ENCODE measurements at regions not wholly inside any gene's neighbourhood (a gene's known extent, or its start where the extent isn't known, plus 50 kb on each side); places are given as distances from the start of the nearest gene placed in this dataset.

- no TSS peak for BruUV-seq (replicated peaks)
These were observed 278.8 kb downstream of the SPATA18 start for GRCh38 chr4:52329894-52330293.

GRCh38 chr4:52343595-52343994 lies 292.5 kb downstream of the SPATA18 start:
- intact Hi-C loops (cut with micrococcal nuclease; ENCODE audit: unreplicated experiment): no loop called here
- TF ChIP-seq CTCF (IDR thresholded peaks at IDR 0.05; ENCODE audit: unreplicated experiment): no peak
- DNase-seq: no peak
- H3K36me3 Mint-ChIP-seq (ENCODE audit: insufficient read depth, unreplicated experiment): no peaks in the 10 kb centered on the region
- H3K27ac Mint-ChIP-seq (ENCODE audit: unreplicated experiment): no peak overlapping the region
- CTCF ChIA-PET: no interaction called here
- no peaks in the 10 kb centered on the region for H3K4me1 Mint-ChIP-seq (ENCODE audit: low read depth, unreplicated experiment)
- BruUV-seq (replicated peaks): no TSS peak
- H3K9me3 Mint-ChIP-seq (ENCODE audit: low read depth, unreplicated experiment): no peaks in the 10 kb centered on the region
- peaks cover 10% of the 10 kb centered on the region for H3K27me3 Mint-ChIP-seq (ENCODE audit: unreplicated experiment)
- no peak overlapping the region for H3K4me3 Mint-ChIP-seq (ENCODE audit: low read depth, unreplicated experiment)

More at GRCh38 chr4:52329894-52330293, 278.8 kb downstream of the SPATA18 start:
- no peak for TF ChIP-seq CTCF (IDR thresholded peaks at IDR 0.05; ENCODE audit: unreplicated experiment)
- Mint-ChIP-seq H3K9me3 (ENCODE audit: low read depth, unreplicated experiment) (peaks cover 5% of the 10 kb centered on the region), H3K4me3 (ENCODE audit: low read depth, unreplicated experiment) (no peak overlapping the region), H3K27ac (ENCODE audit: unreplicated experiment) (no peak overlapping the region), H3K4me1 (ENCODE audit: low read depth, unreplicated experiment) (no peaks in the 10 kb centered on the region), H3K27me3 (ENCODE audit: unreplicated experiment) (no peaks in the 10 kb centered on the region), H3K36me3 (ENCODE audit: insufficient read depth, unreplicated experiment) (no peaks in the 10 kb centered on the region)
- intact Hi-C loops (cut with micrococcal nuclease; ENCODE audit: unreplicated experiment): no loop called here
- no peak for DNase-seq
- CTCF ChIA-PET: no interaction called here

- BruUV-seq (replicated peaks): no TSS peak
- H3K27me3 Mint-ChIP-seq (ENCODE audit: unreplicated experiment): peaks cover 15% of the 10 kb centered on the region
- no peak overlapping the region for H3K27ac Mint-ChIP-seq (ENCODE audit: unreplicated experiment)
- no peak overlapping the region for H3K4me3 Mint-ChIP-seq (ENCODE audit: low read depth, unreplicated experiment)
- no peak for DNase-seq
- intact Hi-C loops (cut with micrococcal nuclease; ENCODE audit: unreplicated experiment): no loop called here
- no peaks in the 10 kb centered on the region for H3K36me3 Mint-ChIP-seq (ENCODE audit: insufficient read depth, unreplicated experiment)
- H3K9me3 Mint-ChIP-seq (ENCODE audit: low read depth, unreplicated experiment): peaks cover 5% of the 10 kb centered on the region
- CTCF ChIA-PET: no interaction called here
- TF ChIP-seq CTCF (IDR thresholded peaks at IDR 0.05; ENCODE audit: unreplicated experiment): no peak
- no peaks in the 10 kb centered on the region for H3K4me1 Mint-ChIP-seq (ENCODE audit: low read depth, unreplicated experiment)
These were observed 299.8 kb downstream of the SPATA18 start for GRCh38 chr4:52350926-52351325.

- CTCF ChIA-PET: no interaction called here
- no peak overlapping the region for H3K27ac Mint-ChIP-seq (ENCODE audit: unreplicated experiment)
- no peak for DNase-seq
- TF ChIP-seq CTCF (IDR thresholded peaks at IDR 0.05; ENCODE audit: unreplicated experiment): no peak
- H3K36me3 Mint-ChIP-seq (ENCODE audit: insufficient read depth, unreplicated experiment): no peaks in the 10 kb centered on the region
- no peaks in the 10 kb centered on the region for H3K9me3 Mint-ChIP-seq (ENCODE audit: low read depth, unreplicated experiment)
- no peaks in the 10 kb centered on the region for H3K4me1 Mint-ChIP-seq (ENCODE audit: low read depth, unreplicated experiment)
- intact Hi-C loops (cut with micrococcal nuclease; ENCODE audit: unreplicated experiment): no loop called here
- BruUV-seq (replicated peaks): no TSS peak
- no peaks in the 10 kb centered on the region for H3K27me3 Mint-ChIP-seq (ENCODE audit: unreplicated experiment)
- H3K4me3 Mint-ChIP-seq (ENCODE audit: low read depth, unreplicated experiment): no peak overlapping the region
These were observed 300.7 kb downstream of the USP46 start for GRCh38 chr4:52358366-52358765.
